Thymus (tissue), 11 donors: ENCODE measurements at regions not wholly inside any gene's neighbourhood (a gene's known extent, or its start where the extent isn't known, plus 50 kb on each side); places are given as distances from the start of the nearest gene placed in this dataset.

ENCODE experiments used
- DNase-seq, 9 donors: peaks; one replicate each; pipeline ENCODE4 v3.0.0-alpha.2; 2013; ENCODE audit warnings: low spot score in 9 of 9, low read depth in 6 of 9, missing footprints in 1 of 9
- H3K27ac ChIP-seq, 2 donors: one replicate each; pipeline ENCODE4 v1.5.1; 2013; ENCODE audit warnings: control low read depth in 1 of 2, low read depth in 1 of 2, low read length in 1 of 2, mild to moderate bottlenecking in 1 of 2, moderate library complexity in 1 of 2
- H3K27me3 ChIP-seq, 2 donors: one replicate each; pipeline ENCODE4 v1.5.1; 2013; ENCODE audit warnings: low read length in 1 of 2; ENCODE audit not compliant: control insufficient read depth in 2 of 2, insufficient read depth in 1 of 2
- H3K36me3 ChIP-seq, 2 donors: one replicate each; pipeline ENCODE4 v1.5.1; 2013; ENCODE audit warnings: low read length in 1 of 2, mild to moderate bottlenecking in 1 of 2, moderate library complexity in 1 of 2; ENCODE audit not compliant: control insufficient read depth in 2 of 2, insufficient read depth in 2 of 2
- H3K4me1 ChIP-seq, 2 donors: one replicate each; pipeline ENCODE4 v1.5.1; 2013; ENCODE audit warnings: low read length in 2 of 2; ENCODE audit not compliant: control insufficient read depth in 2 of 2, insufficient read depth in 2 of 2
- H3K4me3 ChIP-seq, 2 donors: one replicate each; pipeline ENCODE4 v1.5.1; 2013; ENCODE audit warnings: low read length in 2 of 2, control low read depth in 1 of 2, mild to moderate bottlenecking in 1 of 2
- H3K9me3 ChIP-seq, 2 donors: one replicate each; pipeline ENCODE4 v1.5.1; 2013; ENCODE audit warnings: low read length in 1 of 2, mild to moderate bottlenecking in 1 of 2; ENCODE audit not compliant: control insufficient read depth in 2 of 2, insufficient read depth in 1 of 2
- WGBS: extraction: QIAGEN DNeasy Blood & Tissue Kit; methylation state at CpG from one replicate; pipeline ENCODE4 v1.1.7; 2013; 5-methylcytosine and 5-hydroxymethylcytosine counted together
- donor health status: healthy.

DNA sequence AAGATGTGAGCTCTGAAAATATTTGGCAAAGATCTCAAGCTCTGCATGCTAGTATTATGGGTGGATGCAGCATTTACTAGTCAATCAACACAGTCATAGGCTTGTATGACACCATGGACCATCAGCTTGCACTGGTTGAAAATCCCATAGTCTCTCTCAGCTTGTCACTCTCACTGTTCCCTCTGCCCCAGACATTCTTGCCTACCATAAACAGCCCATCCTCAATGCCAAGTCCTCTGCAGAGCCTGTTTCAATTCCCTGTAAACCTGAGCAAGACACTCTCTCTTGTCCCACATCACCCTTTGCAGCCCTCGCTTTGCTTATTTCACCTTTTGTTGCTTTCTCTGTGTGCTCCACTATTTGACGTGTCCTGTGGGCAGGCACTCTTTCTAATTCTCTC lies 264.6 kb downstream of the ICE1 start:
- Histone ChIP-seq H3K9me3 (no peaks in the 10 kb centered on the region), H3K4me1 (no peaks in the 10 kb centered on the region), H3K36me3 (no peaks in the 10 kb centered on the region), H3K27ac (no peak overlapping the region), H3K27me3 (no peaks in the 10 kb centered on the region), H3K4me3 (no peak overlapping the region)
- WGBS = 87% methylated on average over 2 of the region's 2 CpGs
- no peak for DNase-seq

DNA sequence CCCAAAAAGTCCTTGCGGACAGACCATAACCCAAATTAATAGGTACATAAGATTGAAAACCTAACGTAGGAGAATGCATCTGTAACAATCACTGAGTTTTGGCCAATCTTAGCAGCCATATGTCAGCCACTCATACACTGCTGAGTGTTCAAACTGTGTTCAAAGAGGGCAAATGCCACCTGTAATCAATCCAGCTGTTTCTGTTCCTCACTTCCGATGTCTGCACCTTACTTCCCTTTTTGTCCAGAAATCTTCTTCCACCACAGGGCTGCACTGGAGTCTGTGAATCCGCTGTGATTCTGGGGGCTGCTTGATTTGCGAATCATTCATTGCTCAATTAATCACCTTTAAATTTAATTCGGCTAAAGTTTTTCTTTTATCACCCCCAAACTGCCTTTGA lies 263.9 kb downstream of the ICE1 start:
- DNase-seq = no peak
- Histone ChIP-seq H3K4me1 (no peaks in the 10 kb centered on the region), H3K4me3 (no peak overlapping the region), H3K36me3 (no peaks in the 10 kb centered on the region), H3K9me3 (no peaks in the 10 kb centered on the region), H3K27me3 (no peaks in the 10 kb centered on the region), H3K27ac (no peak overlapping the region)
- WGBS = 91% methylated on average over 6 of the region's 6 CpGs

DNA sequence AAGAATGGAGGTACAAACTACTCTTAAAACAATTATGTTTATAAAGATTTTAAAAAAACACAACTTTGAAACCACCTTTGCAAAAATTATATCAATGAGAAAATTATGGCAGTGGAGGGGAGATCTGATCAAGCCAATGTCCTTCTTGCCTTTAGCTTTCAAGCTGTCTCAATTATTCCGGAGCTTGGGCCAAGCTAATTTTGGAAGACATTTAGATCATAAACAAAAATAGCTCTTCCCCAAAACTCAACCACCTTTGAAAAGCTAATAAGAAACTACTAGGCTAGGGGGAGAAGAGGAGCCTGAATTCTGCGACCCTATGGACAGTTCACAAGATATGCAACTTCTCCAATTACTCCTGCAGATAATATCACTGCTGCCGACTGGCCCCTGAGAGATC lies 263.3 kb downstream of the ICE1 start:
- Histone ChIP-seq H3K4me3 (no peak overlapping the region), H3K36me3 (no peaks in the 10 kb centered on the region), H3K27me3 (no peaks in the 10 kb centered on the region), H3K4me1 (no peaks in the 10 kb centered on the region), H3K27ac (no peak overlapping the region), H3K9me3 (no peaks in the 10 kb centered on the region)
- DNase-seq = no peak
- 89% methylated on average over 3 of the region's 3 CpGs for WGBS

DNA sequence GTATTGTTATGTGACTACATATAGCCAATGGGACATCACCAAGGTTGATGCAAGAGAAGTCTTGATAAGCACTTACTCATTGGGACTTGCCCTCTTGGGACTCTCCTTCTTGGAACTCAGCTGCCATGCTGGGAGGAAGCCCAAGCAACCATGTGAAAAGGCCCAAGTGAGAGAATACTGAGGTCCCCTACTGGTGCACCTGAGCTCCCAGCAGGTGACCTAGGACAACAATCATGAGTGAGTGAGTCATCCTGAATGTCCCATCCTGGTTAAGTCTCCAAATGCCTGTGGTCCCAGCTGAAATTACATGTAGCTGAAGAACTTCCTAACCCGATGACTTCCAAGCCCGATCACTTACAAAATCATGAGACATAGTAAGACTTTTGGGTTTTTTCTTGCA lies 260.7 kb downstream of the ICE1 start:
- no peak for DNase-seq
- WGBS = 96% methylated on average over 2 of the region's 2 CpGs
- no peaks in the 10 kb centered on the region for H3K27me3 ChIP-seq
- H3K36me3 ChIP-seq = no peaks in the 10 kb centered on the region
- no peak overlapping the region for H3K4me3 ChIP-seq
- H3K27ac ChIP-seq = no peak overlapping the region
- no peaks in the 10 kb centered on the region for H3K4me1 ChIP-seq
- no peaks in the 10 kb centered on the region for H3K9me3 ChIP-seq

DNA sequence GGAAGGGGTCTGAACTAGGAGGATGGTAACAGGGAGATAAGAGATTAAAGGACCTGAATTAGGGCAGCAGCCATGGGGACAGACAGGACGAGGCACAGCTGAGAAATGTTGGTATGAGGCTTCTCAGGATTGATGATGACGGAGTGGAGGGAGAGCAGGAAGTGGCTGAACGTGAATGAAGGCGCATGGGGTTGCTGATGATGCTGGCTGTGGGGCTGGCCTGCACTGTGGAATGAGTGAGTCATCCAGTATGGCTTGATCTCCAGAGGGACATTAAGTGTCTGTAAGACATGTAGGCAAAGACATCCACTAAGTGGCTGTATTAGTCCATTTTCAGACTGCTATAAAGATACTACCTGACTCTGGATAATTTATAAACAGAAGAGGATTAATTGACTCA lies 256.4 kb downstream of the ICE1 start:
- no peak for DNase-seq
- Histone ChIP-seq H3K36me3 (no peaks in the 10 kb centered on the region), H3K27me3 (no peaks in the 10 kb centered on the region), H3K4me1 (no peaks in the 10 kb centered on the region), H3K27ac (no peak overlapping the region), H3K9me3 (no peaks in the 10 kb centered on the region), H3K4me3 (no peak overlapping the region)
- 54% methylated on average over 4 of the region's 4 CpGs for WGBS

DNA sequence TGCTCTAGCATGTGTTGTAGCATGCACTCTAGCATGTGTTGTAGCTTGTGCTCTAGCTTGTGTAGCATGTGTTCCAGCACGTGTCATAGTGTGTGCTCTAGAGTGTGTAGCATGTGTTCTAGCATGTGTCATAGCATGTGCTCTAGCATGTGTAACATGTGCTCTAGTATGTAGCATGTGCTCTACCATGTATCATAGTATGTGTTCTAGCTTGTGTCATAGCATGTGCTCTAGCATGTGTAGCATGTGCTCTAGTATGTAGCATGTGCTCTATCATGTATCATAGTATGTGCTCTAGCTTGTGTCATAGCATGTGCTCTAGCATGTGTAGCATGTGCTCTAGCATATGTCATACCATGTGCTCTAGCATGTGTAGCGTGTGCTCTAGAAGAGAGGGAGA lies 255.3 kb downstream of the ICE1 start:
- Histone ChIP-seq H3K27me3 (no peaks in the 10 kb centered on the region), H3K27ac (no peak overlapping the region), H3K4me1 (no peaks in the 10 kb centered on the region), H3K36me3 (no peaks in the 10 kb centered on the region), H3K4me3 (no peak overlapping the region), H3K9me3 (no peaks in the 10 kb centered on the region)
- no peak for DNase-seq
- 93% methylated on average over 2 of the region's 2 CpGs for WGBS

DNA sequence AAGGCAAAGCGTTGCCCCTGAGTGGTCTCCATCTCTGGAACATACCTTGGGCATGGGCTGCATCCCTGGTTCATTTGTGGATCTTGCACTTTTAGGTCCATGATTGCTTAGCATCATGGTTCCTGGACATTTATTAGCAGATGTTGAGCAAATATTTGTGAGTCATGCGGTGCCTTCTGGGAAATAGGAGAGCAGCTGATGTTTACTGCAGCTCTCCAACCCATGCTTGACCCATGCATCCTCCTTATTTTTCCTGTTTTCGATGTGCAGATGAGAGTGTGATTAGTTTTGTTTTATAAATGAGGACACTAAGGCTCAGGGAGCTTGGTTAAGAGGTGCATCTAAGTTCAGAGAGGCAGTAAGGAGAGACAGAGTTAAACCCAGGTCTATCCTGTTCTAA lies 253.7 kb downstream of the ICE1 start:
- WGBS = 93% methylated on average over 3 of the region's 3 CpGs
- H3K27ac ChIP-seq = no peak overlapping the region
- no peaks in the 10 kb centered on the region for H3K4me1 ChIP-seq
- H3K4me3 ChIP-seq = no peak overlapping the region
- DNase-seq = no peak
- no peaks in the 10 kb centered on the region for H3K36me3 ChIP-seq
- no peaks in the 10 kb centered on the region for H3K27me3 ChIP-seq
- H3K9me3 ChIP-seq = no peaks in the 10 kb centered on the region

DNA sequence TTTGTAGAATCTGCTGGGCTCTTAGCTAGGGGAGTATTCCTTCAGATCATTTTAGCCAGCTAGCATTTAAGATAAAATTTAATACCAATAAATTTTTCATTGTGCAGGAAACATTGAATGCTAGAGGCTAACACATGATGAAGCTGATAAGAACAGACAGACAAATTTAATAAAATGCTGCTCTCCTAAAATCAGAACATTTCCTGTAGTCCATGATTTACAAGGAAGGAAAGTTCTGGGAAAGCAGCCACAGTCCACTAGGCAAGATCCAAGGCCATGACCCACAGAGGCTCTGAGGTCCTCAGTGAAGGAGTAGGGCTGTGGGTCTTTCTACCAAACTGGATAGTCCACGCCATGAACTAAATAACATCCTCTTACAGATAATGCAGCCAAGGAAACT lies 253.0 kb downstream of the ICE1 start:
- DNase-seq = no peak
- H3K27me3 ChIP-seq = no peaks in the 10 kb centered on the region
- 93% methylated on average over 1 of the region's 1 CpG for WGBS
- no peaks in the 10 kb centered on the region for H3K4me1 ChIP-seq
- H3K9me3 ChIP-seq = no peaks in the 10 kb centered on the region
- H3K36me3 ChIP-seq = no peaks in the 10 kb centered on the region
- H3K4me3 ChIP-seq = no peak overlapping the region
- H3K27ac ChIP-seq = no peak overlapping the region

DNA sequence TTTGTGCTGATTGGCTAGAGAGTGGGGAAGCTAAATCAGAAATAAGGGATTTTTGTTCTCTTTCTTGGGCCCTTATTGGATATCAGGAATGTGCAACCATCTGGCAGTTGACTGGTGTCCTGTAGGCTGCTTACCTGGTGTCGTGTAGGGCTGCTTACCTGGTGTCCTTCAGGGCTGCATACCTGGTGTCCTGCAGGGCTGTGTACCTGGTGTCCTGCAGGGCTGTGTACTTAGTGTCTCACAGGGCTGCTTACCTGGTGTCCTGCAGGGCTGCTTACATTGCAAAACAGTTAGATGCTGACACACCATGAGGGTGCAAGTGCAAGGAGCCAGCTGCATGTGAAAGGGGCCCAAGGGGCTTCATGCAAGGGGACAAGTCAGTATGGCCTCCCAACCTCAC lies 249.3 kb downstream of the ICE1 start:
- Histone ChIP-seq H3K9me3 (no peaks in the 10 kb centered on the region), H3K27me3 (no peaks in the 10 kb centered on the region), H3K4me1 (no peaks in the 10 kb centered on the region), H3K27ac (no peak overlapping the region), H3K36me3 (no peaks in the 10 kb centered on the region), H3K4me3 (no peak overlapping the region)
- no peak for DNase-seq
- 43% methylated on average over 1 of the region's 1 CpG for WGBS

DNA sequence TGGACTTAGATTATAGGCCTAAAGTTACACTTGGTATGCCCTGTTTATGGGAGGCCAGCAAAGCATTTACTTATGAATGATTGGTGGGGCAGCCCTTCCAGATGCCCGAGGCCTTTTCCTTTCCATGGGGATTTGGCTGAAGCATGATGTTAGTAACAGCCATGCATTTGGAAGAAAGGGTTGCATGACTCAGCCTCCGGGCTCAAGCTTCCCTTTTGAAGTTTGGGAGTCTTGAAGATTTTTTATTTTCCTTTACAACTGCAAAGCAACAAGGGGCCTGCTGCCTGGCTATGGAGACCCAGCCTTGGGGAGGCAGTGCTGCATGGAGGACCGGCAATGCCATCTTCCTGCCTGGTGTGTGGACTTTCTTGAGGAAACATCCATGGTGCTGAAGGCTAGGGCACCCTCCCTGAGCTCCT lies 244.7 kb downstream of the ICE1 start:
- DNase-seq = no peak
- Histone ChIP-seq H3K4me1 (no peaks in the 10 kb centered on the region), H3K27me3 (no peaks in the 10 kb centered on the region), H3K27ac (no peak overlapping the region), H3K9me3 (no peaks in the 10 kb centered on the region), H3K36me3 (no peaks in the 10 kb centered on the region), H3K4me3 (no peak overlapping the region)
- WGBS = 87% methylated on average over 3 of the region's 3 CpGs
